HG03432 (cell line): ENCODE measurements at regions not wholly inside any gene's neighbourhood (a gene's known extent, or its start where the extent isn't known, plus 50 kb on each side); places are given as distances from the start of the nearest gene placed in this dataset.

Experiments
- ATAC-seq: cut with Tn5 transposase; IDR thresholded peaks from one replicate; pipeline ENCODE4 v1.9.1; 2021; ENCODE audit warnings: mild to moderate bottlenecking, moderate library complexity; ENCODE audit not compliant: unreplicated experiment

DNA sequence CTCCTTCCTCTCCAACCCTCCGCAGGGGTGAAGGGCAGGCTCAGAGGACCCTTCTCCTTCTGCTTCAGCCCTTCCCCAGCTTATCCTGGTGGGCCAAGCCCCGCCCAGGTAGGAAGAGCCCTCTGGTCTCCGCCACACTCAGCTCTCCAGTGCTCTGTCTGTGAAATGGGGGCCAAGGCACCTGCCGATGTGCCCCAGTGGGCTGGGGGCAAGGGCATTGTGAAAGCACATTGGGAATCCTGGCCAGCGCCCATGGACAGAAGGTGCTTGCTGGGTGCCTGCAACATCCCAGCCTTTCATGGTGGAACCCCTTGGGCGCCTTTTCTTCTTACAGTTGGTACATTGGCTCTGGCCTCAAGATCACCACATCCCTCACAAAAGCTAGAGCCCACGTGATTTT is 150.8 kb downstream of the INHBB start:
- no peak for ATAC-seq

DNA sequence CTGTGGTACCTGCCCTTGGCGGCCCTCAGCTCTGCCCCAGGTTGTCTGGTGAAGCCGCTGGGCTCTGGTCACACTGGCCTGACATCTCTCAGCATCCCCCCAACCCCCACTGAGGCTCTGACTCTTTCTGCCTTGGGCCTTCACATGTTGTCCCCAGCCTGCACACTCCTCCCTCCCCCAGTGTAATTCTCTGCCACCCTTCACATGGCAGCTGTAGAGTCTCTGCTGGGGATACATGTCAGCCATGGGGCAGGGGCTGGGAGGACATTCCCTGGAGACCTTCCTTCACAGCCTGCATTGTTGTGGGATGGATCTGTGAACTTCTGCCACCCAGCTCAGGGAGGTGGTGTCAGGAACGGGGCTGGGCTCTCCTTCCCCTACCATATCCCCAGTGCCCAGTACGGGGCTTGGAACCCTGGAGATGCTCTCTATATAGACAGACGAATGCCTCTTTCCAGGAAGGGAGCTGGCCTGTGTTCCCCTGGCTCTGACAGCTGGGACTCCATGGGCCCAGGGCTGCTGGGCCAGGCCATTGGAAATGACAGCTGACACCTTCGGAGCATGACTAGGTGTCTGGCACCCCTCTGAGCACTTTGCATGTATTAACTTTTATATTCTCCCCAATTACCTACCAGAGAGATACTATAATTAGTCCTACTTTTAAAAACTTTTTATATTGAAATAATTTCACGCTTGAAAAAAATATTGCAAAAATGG is 151.5 kb downstream of the INHBB start:
- no peak for ATAC-seq

DNA sequence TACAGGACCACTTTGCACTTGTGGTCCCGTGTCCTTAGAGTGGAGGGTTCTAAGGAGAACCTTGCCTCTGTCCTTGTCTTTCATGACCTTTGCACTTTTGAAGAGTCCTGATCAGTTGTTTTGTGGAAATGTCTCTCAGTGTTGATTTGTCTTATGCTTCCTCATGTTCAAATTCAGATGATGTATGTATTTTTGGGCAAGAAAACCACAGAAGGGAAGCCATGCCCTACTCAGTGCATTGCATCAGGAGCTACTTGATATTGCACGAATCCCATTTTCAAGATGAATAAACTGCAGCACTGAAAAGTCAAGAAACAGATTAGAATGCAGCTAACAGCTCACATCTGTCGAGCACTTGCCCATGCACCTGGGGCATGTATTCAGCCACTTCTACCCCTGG is 152.2 kb downstream of the INHBB start:
- no peak for ATAC-seq

DNA sequence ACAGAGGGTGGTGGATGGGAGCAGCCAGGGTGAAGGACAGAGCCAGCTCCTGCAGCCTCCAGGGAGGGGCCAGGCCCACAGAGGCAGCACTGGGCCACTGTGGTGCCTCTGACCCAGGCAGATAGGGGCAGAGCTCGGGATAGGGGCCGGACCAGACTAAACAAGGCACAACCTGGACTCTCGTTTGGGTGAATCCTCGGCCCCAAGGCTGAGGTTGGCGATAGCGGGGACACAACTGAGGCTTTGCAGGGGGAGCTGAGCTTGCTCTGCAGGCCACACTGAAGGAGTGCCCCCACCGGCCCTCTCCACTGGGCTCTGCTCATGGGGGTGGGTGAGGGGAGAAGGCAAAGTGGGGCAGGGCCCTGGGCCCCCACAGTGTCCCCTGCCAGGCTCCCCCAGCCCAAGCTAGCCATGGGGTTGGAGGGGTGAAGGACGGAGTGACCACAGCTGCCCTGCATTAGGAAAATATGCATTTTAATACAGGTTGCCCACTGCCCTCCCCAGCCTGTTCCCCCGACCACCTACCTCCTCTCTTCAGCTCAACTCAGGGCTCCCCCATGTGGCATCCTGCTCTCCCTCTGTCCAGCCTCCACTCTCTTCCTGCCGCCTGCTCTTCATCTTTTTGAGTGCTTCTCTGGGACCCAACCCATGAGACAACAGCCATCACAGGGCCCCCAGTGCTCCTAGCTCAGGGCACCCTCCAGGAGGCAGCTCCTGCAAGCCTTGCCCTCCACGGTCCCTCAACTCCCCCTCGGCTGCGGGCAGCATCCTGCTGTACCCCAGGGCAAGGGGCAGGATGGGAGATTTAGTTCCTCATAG is 152.8 kb downstream of the INHBB start:
- no peak for ATAC-seq

DNA sequence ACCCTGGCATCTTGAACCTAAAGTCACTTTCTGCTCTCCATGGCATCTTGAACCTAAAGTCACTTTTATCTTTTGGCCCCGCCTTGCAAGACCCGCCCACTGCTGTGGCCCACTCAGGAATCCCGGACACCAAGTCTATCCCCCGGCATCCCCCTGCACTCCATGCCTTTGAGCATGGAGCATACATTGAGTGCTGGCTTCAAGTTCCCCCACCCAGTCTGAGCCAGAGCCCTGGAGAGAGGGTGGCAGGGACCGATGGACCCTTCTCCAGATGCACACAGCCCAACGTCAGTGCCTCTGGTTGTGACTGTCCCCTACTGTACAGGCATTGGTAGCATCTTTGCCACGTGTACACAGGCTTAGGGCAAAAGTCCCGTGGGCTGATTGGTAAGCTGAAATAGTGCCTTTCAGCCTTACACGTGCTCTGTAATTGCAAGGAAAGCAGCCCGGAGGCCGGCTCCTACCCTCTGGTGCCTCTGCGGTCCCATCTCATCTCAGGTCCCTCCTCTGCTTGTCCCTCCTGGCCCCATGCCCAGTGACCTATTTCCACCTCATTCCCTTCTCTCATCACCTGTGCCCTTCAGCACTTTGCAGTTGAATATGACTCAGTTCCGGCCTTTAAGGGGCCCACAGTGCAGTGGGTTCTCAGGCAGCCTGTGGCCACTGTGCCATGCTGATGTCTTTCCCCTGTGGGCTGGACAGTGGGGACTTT is 154.0 kb downstream of the INHBB start:
- no peak for ATAC-seq

DNA sequence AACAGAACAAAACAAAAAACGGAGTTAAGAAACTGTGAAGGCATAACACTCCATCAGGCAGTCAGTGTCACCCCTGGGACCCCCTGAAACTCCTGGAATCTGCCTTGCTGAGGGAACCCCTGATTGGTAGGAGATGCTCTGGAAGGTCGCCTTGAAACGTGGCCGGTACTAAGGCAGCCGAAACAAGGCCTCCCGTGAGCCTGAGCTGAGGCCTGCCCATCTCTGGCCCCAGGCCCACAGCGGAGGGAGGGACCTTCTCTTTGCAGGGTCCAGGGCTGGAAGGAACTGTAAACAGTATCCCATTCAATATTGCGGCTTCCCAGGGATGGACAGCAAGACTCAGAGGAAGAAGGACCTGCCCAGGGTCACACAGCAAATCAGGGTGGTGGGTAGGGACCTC is 155.7 kb downstream of the INHBB start:
- ATAC-seq, result no peak

DNA sequence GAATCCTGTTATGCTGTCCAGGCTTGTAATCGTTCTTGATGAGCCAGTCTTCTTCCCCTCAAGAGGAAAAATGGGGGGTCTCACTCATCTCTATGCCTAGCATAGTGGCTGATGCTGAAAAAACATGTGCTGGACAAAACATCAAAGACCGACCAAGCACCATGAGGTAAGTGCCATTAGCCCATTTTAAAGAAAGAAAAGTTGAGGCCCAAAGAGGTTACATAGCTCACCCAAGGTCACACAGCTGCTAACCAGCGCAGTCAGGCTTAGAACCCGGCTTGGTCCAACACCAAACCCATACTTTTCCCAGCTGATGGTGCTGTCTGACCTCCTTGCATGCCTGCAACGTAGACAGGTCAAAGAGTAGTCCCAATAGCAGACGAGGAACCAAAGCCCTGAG is 156.4 kb downstream of the INHBB start:
- no peak for ATAC-seq

DNA sequence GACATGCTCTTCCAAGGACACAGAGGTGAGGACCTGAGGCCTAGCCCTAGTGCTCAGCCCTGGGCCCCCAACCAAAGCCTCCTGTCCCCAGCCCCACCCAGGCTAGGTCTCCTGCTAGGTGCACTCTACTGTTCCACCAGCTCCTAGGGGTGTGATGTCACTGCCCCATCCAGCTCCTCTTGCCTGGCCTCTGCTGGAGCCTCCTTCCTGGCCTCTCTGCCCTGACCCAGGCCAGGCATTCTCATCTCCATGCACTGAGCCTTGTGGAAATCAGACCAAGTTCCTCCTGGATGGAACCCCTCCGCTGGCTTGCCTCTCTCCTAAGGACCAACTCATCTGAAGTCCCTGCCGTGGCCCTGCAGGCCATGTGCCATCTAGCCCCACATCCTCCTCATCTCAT is 156.8 kb downstream of the INHBB start:
- ATAC-seq, result no peak

DNA sequence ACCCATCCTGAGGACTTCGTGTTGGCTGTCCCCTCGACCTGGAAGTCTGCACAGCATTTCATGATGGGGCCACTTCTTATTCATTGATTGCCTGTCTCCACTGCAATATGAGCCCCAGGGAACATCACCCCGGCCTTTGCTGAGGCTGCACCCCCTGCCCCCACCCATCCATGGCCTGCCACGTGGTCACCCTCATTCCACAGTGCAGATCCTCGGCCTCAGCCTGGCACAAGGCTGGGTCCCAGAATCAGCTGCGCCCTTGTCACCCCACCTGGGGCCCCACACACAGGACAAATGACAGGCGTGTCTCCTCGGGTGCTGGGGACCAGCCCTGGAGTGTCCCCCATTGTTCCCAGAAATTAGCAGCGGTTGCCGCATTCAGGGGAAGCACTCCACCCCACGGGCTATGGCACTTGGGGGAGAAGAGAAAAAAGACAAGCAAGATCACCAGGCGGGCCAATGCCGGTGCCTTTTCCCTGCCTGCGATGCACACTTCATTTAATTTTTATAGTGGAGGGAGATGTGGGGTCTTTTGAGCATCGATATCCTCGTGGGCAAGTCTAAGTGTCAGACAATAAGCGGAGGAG is 157.4 kb downstream of the INHBB start:
- ATAC-seq, result no peak

DNA sequence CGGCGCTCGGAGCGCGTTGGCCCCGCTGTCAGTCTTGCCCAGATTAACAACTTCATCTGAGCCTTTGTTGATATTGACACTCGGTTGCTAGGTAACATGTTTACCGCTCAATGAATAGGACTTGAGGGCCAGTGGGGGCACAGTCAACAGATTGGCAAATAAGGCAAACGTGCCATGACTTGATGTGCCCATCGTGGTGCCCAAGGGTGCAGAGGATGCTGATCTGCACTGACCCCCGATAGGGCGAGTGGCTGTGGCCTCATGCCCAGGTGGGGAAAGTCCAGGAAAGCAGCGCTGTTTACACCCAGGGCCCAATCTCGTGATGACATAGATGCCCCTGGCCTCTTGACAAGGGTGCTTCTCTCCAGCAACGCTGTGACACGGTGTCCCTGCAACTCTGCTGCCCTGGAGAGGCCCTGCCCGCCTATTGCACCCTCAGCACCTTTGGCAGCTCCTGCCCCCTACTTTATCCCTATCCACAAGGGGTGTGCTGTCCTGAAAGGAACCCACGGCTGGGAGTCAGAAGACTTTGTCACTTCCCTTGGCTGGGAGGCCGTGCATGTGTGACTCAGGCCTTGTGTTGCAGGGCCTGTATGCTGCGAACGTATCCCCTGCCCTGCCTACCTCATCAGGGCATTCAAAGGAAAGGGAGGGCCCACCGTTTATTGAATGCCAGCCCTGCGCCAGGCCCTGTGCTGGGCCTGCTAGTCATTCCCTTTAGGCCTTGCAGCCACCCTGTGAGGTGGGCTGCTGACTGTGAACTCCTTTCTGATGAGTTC is 158.0 kb downstream of the INHBB start:
- no peak for ATAC-seq

DNA sequence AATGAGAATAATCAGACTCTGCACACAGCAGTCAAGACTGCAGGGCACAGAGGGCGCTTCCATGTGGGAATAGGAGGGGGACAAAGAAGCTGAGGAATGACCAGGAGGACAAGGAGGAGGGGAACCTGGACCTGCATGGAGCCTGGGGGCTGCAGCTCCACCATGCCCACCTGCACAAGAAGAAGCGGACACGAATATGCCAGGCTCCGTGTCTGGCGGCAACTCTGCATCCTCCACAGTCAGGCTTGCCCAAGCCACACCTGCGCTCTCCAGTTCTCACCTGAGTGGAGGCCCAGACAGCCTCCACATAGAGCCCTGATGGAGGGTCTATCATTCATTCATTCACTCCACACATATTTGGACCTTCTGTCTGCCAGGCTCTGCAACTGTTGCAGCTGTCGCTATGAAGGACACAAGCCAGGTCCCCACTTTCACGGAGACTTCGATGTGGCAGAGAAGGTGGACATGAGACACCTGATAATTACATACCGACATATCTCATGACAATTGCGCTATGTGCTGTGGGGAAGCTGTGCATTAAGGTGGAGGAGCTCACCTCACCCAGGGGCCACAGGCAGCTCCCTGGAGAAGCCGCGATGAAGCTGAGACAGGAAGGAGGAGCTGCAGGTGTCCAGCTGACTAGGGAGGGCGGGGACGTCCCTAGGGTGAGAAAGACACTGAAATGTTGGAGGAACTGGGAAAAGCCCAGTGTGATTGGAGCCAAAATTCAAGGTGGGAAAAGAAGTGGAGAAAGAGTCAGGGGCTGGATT is 159.2 kb downstream of the INHBB start:
- ATAC-seq, result no peak

DNA sequence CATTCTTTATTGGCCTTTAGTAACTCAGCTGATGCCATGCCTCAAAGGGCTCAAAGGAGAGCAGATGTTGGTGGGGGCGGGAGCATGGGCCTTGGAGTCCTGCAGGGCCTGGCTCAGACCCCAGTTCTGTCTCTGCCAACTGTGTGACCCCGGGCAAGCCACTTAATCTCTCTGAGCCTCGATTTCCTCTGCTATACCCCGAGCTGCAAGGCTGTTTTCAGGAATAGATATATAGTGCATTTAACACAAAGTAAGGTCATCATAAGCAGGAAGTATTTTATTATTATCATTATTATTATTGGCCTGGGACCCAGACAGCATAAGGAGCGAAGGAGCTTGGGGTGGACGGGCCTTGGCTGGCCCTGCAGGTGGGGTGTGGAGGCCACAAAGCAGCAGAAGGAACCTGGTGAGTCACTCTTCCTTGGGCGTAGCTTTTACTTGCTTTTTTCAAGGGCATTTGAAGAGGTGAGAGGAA is 162.7 kb downstream of the INHBB start:
- no peak for ATAC-seq

DNA sequence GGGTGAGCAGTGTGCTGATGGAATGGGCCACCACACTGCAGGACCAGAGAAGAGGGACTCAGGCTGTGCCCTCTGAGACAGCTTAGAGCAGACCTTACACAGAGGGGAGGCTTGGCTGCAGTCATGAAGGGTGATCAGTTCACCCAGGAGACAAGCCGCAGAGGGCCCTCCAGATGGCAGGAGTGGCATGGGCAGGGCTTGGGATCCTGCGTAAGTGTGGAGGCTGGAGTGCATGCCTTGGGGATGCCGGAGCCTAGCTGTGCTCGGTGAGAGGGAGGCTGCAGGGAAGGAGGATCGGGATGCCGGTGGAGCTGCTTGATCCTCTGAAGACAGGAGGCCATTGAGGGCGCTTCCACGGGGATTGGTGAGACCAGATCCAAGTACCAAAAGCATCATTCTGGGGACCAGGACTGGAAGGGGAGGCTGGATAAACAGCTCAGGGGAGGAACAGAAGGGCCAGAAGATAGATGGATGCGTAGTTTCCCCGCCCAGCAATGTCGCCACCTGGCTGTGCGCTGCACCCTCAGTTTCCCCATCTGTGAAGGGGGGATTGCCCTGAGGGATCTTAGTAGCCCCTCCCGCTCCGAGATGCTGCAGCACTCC is 163.4 kb downstream of the INHBB start:
- no peak for ATAC-seq

DNA sequence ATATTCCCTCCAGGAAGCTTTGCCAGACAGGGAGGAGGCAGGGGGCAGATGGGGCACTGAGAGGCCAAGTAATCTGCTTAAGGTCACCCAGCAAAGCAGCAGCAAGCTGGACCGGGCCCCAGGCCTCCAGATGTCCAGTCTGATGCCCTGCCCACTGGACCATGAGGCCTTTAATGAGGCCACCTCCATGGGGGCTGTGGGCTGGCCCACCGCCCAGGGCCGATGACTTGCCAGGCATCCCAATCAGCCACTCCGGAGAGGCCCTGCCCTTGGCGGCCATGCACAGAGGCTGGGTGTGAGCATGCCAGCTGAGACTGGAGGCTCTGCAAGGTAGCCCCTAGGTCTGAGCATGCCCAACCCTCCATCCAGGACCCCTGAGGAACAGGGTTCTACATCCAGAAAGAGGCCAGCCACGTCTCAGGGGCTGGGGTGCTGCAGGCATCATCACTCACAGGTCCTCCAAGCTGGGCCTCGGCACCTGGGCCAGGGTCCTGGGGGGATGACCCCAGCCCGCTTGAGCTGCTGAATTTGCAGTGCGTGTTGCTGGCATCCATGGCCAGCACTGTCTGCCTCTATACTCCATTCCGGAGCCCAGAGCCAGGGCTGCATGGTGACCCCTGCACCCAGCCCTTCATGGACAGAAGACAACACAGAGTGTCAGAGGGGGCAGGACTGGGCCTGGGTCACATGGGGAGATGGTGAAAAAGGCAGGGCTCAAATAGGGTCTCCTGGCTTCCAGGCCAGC is 164.2 kb downstream of the INHBB start:
- ATAC-seq, result no peak

DNA sequence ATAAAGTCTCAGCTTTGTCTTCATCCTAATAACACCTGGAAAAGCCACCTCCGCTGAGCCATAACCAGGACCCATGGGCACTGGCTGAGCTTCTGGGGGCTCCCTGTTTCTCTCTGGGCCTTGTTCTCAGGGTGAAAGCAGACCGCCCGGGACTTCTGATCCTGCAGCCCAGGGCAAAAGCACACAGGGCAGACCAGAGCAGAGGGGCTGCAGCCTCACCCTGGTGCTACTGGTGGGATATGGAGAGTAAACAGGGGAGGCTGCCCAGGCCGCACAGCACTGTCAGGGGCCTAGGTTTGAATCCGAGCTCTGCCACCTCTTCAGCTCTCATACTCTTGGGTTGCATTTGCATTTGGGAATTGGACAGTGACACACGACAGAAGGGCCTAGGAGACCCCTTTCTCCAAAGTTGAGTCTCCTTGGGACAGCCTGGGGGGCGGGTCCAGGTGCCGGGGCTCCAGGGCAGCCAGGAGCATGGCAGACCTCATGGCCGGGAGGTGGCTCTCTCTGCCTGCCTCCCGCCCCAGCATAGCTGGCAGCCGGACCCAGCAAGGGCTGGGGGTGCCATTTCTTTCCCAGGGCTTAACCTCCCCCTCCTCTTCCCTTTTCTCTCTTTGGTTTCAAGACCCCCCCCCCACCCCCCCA is 164.9 kb downstream of the INHBB start:
- ATAC-seq, result no peak

DNA sequence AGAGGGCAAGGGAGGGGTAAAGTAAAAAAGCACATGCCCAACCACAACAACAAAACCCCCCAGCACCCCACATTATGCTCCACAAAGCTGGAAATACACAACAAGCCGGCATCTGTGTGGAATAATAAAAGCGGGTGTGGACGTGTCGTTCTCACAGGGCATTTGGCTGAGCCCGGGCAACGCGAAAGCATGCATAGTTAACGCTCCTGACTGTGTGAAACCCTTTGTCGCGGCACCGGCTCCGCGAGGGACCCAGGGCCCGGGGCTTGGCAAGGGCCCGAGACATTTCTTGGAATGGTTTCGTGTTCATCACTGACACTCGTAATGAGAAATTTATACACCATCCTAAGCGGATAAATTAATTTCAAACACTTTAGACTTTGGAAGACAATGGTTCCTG is 165.6 kb downstream of the INHBB start:
- no peak for ATAC-seq

DNA sequence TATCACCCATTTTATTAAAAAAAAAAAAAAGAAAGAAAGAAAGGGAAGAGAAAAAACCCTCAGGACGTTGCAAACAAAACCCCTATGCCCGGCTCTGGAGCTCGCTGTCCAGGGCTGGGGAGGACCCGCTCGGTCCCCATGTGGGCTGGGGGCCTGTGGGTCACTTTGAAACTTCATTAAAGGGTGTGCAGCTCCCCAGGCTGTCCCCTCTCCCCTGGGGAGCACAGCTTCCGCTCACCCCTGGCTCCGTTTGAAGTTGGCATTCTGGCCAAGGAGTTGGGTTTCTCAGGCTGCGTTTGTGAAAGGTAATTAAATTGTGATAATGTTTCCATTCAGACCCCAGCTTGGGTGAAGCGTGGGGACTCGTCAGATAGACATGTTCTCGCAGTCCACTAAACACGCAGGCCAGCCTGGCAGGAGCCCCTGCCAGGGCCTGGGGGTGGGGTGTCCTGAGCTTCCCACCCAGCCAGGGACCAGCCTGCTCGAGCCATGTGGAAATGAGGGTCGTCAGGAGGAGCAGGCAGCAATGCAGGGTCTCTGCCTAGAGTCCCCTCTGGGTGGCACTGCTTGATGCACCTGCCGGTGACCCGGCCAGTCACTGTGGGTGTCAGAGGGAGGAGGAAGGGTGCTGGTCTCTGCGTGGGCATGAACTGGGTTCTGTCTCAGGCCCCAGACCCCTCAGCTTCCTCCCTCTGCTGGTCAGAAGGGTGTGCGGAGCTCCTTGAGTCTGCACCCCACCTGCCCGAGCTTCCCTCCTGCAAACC is 166.2 kb downstream of the INHBB start:
- ATAC-seq, result no peak
